Breast epithelium (tissue), 3 donors: ENCODE measurements at regions not wholly inside any gene's neighbourhood (a gene's known extent, or its start where the extent isn't known, plus 50 kb on each side); places are given as distances from the start of the nearest gene placed in this dataset.

Experiments
- POLR2A ChIP-seq: fragments of 450-650 bp; IDR thresholded peaks from one replicate; pipeline ENCODE4 v1.6.1; 2016; ENCODE audit warnings: antibody characterized with exemption, mild to moderate bottlenecking, moderate library complexity
- POLR2AphosphoS5 ChIP-seq, 3 donors: sonication (generic); formaldehyde crosslinking; IDR thresholded peaks; one replicate each; pipeline ENCODE4 v1.6.1; 2017; ENCODE audit warnings: antibody characterized with exemption in 3 of 3
- TF ChIP-seq, protein P1 (sequence below), 3 donors: fragments of 450-650 bp; IDR thresholded peaks; one replicate each; pipeline ENCODE4 v1.5.1; 2016 to 2017; ENCODE audit warnings: antibody characterized with exemption in 3 of 3, mild to moderate bottlenecking in 3 of 3, moderate library complexity in 3 of 3

DNA sequence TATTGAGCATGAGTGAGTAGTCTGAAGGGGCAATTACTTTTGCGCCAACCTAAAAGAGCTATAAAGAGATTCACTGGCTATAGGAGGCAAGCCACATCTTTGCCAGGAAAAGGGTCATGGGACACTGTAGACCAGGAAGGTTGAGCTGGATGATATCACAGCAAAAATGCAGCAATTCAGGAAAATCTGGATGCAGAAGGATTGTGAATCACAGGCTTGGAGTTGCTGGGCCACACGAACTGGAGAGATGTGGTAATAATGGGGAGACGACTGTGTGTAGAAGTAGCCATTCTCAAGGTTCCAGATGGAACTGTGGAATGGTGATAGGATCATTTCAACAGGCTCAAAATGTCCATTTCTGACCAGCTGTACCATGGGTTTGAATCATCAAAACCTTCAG, 151.4 kb upstream of the DAAM1 start:
- TF ChIP-seq POLR2AphosphoS5 (IDR thresholded peaks at IDR 0.05) (no peak), POLR2A (no peak)
- TF ChIP-seq, protein P1, sequence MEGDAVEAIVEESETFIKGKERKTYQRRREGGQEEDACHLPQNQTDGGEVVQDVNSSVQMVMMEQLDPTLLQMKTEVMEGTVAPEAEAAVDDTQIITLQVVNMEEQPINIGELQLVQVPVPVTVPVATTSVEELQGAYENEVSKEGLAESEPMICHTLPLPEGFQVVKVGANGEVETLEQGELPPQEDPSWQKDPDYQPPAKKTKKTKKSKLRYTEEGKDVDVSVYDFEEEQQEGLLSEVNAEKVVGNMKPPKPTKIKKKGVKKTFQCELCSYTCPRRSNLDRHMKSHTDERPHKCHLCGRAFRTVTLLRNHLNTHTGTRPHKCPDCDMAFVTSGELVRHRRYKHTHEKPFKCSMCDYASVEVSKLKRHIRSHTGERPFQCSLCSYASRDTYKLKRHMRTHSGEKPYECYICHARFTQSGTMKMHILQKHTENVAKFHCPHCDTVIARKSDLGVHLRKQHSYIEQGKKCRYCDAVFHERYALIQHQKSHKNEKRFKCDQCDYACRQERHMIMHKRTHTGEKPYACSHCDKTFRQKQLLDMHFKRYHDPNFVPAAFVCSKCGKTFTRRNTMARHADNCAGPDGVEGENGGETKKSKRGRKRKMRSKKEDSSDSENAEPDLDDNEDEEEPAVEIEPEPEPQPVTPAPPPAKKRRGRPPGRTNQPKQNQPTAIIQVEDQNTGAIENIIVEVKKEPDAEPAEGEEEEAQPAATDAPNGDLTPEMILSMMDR (IDR thresholded peaks at IDR 0.05), result no peak
